GM19023 (cell line): ENCODE measurements at regions not wholly inside any gene's neighbourhood (a gene's known extent, or its start where the extent isn't known, plus 50 kb on each side); places are given as distances from the start of the nearest gene placed in this dataset.

Experiments used
- ATAC-seq: cut with Tn5 transposase; IDR thresholded peaks from one replicate; pipeline ENCODE4 v1.9.1; 2021; ENCODE audit warnings: mild to moderate bottlenecking, moderate library complexity; ENCODE audit not compliant: unreplicated experiment

DNA sequence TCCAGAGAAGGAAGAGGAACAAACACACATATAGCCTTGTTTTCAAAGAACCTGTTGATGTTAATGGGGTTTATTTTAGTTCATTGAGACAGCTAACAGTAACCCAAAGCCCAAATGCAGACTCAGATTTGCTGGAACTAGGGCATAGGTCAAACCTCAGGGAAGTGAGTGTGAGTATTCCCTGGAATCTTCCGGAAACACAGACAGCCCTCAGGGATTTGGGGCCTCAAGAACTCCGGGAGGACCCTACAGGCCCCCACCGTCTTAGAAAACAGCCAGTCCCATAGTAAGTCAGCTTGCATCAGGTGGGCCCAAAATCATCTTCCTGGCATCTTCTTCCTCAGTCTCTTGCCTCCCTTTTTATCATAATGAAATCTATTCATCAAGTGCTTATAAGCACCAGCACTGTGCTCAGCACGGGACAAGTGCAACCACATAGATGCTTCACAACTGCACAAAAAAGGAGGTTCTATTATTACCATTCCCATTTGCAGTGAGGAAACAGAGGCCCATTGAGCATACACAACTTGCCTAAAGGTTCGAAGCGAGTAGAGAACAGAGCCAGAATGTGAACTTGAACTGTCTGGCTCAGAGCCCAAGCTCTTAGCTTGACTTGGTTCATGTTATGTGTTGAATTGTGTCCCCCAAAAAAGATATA, 50.2 kb upstream of the BCL11A start:
- no peak for ATAC-seq

- ATAC-seq: no peak
Measured at GRCh38 chr2:60604486-60605064, 51.1 kb upstream of the BCL11A start.

GRCh38 chr2:60605866-60606265, 52.4 kb upstream of the BCL11A start:
- no peak for ATAC-seq

DNA sequence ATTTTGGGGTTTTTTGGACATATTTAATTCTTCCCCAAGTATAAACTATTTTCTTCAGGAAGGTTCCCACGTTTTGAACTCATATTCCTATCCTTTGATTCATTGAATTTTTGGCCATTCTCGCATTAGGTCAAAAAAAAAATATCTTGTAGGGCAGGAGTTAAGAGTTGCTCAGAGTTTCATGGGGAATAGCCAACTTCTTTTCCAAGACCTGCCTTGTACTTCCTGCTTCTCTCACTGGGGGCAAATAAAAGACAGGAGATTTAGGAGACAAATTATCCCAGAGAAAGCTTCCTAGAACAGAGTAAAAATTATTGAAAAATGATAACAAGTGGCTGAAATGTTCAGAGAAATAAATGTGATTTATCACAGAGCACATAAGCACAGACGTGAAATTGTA, 55.2 kb upstream of the BCL11A start:
- ATAC-seq: no peak

- ATAC-seq: no peak
Measured at GRCh38 chr2:60612033-60612432, 58.6 kb upstream of the BCL11A start.

DNA sequence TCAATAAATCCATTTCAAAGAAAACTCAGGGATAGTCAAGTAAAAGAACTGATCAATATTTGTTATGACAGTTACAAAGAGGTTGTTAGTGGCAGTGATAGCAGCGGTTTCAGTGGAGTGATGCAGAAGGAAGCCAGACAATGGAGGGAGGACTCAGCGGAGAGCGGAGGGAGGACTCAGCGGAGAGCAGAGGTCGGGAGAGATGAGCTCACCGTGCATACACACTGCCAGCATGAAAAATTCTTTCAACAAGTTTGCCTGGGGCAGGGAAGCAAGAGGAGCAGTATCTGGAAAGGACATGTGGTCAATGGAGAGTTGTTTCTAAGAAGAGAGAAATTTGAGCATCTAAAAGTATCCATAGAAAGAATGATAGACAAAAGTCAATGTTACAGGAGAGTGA, 60.9 kb upstream of the BCL11A start:
- no peak for ATAC-seq

- ATAC-seq: no peak
Measured at GRCh38 chr2:60621688-60622429, 68.4 kb upstream of the BCL11A start.

- no peak for ATAC-seq
Measured at GRCh38 chr2:60623040-60623439, 69.6 kb upstream of the BCL11A start.

DNA sequence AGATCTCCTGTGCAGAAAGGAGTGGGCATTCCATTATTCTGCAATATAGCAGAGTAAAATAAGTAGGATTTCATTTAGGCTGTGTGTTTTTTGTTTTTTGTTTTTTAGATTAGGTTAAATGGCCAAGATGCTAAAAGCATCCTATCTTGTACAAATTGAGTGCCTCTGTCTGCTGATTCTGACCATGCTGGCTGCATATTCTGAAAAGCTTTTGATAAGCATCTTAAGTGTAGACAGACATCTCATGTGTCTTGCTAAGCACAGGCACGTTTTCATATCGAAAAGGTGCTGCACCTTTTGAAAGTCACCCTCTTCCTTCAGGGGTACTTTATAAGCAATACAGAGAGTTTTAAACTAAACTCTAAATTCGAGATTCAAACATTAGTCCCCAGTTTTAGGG, 74.0 kb upstream of the BCL11A start:
- no peak for ATAC-seq

DNA sequence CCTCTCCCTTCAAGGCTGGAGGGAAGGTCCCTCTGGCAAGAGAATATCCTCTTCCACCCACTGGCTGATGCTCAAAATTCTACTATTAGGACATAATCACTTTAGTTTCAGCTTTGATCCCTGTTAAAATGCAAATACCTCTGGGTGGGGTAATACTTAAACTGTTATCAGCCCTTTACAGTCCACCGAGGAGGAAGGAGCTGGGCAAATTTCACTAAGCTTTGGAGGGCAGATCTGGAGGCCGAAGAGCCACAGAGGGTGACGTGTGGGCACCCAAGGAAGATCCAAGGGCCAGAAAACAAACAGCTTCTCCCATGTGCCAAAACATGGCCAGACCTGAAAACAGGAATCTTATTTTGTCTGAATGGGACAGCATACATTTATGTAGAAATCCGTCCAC, 74.6 kb upstream of the BCL11A start:
- no peak for ATAC-seq

- no peak for ATAC-seq
Measured at GRCh38 chr2:60628615-60629304, 75.3 kb upstream of the BCL11A start.

- ATAC-seq: no peak
Measured at GRCh38 chr2:60629305-60629662, 75.8 kb upstream of the BCL11A start.

GRCh38 chr2:60629801-60630385, 76.4 kb upstream of the BCL11A start:
- no peak for ATAC-seq

GRCh38 chr2:60633615-60634014, 80.2 kb upstream of the BCL11A start:
- ATAC-seq: no peak

DNA sequence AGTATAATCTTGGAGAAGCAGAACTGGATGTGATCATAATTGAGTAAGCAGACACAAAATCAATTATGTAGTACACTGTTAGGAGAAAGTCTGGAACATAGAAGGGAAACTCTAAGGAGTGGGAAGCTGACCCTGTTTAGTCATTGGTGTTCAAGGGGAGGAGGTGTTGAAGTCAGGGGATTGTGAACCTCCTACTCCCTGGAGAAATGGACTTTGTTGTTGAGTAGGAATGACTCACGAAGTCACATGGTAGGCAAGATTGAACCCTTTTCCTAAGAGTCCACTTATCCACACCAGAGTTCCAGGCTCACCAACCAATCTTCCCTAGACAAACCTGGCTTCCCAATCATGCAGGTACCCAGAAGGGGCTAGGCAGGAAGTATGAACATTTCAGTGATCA, 81.0 kb upstream of the BCL11A start:
- no peak for ATAC-seq

GRCh38 chr2:60641811-60642788, 88.6 kb upstream of the BCL11A start:
- no peak for ATAC-seq

- ATAC-seq: no peak
Measured at GRCh38 chr2:60643747-60644146, 90.3 kb upstream of the BCL11A start.

GRCh38 chr2:60644951-60645350, 91.5 kb upstream of the BCL11A start:
- no peak for ATAC-seq

DNA sequence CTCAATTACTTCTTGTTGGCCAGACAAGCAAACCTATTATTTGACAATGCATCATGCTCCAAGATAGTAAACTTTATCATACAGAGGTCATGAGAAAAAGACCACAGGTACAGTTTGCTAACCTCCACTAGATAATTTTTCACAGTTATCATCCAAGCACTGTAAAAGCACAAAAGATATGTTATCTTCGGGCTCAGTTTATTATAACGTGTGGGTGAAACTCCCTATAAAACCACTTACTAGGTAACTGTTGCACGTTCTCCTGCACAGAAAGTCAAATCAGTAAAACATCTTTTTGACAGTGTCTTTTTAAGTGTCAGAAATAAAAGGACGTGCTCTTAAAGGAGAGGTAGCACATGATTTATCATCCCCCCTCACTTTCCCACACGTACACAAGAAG, 94.7 kb upstream of the BCL11A start:
- ATAC-seq: no peak

DNA sequence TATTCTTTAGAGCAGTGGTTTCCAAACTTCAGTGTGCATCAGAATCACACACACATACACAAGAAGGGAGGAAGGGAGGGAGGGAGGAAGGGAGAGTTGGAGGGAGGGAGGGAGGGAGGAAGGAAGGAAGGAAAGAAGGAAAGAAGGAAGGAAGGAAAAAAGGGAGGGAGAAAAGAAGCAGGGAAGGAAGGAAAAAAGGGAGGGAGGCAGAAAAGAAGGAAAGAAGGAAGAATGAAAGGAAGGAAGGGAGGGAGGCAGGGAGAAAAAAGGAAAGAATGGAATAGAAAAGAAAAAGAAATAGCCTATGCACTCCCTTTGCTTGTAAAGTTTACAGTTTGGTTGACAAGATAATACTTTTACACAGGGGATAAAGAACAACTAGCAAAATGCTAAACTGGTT, 96.3 kb upstream of the BCL11A start:
- no peak for ATAC-seq
